Endothelial cell of umbilical vein (primary cell): ENCODE measurements at regions not wholly inside any gene's neighbourhood (a gene's known extent, or its start where the extent isn't known, plus 50 kb on each side); places are given as distances from the start of the nearest gene placed in this dataset.

Experiments used
- EZH2 ChIP-seq: IDR thresholded peaks from 2 replicates; pipeline ENCODE4 v1.6.1; 2012; ENCODE audit warnings: borderline replicate concordance, low read depth, mild to moderate bottlenecking, moderate library complexity, low read length, inconsistent platforms; ENCODE audit not compliant: severe bottlenecking
- FOS ChIP-seq: IDR thresholded peaks from 2 replicates; pipeline ENCODE4 v1.6.1; 2011; ENCODE audit warnings: mild to moderate bottlenecking, low read length, moderate library complexity, borderline replicate concordance; ENCODE audit not compliant: insufficient read depth
- MYC ChIP-seq: IDR thresholded peaks from one replicate; pipeline ENCODE4 v1.6.1; 2011; ENCODE audit warnings: mild to moderate bottlenecking, low read depth, low read length
- POLR2A ChIP-seq: IDR thresholded peaks from 2 replicates; pipeline ENCODE4 v1.6.1; 2012; ENCODE audit warnings: low read depth, mild to moderate bottlenecking, control low read depth, low read length
- POLR2AphosphoS5 ChIP-seq: IDR thresholded peaks from 2 replicates; pipeline ENCODE4 v1.6.1; 2012; ENCODE audit warnings: low read depth, mild to moderate bottlenecking, control low read depth, low read length, moderate library complexity; ENCODE audit not compliant: insufficient read depth
- TF ChIP-seq, protein P1 (sequence below), 2 donors: IDR thresholded peaks; 1 replicate in 1 of 2; 2 replicates in 1 of 2; pipeline ENCODE4 v1.5.1; 2011; ENCODE audit warnings: low read length in 2 of 2, mild to moderate bottlenecking in 2 of 2, moderate library complexity in 2 of 2, control low read depth in 1 of 2, inconsistent platforms in 1 of 2, low read depth in 1 of 2; ENCODE audit not compliant: insufficient read depth in 1 of 2; ENCODE audit errors: extremely low read depth in 1 of 2
- TF ChIP-seq, protein P2 (sequence below): IDR thresholded peaks from 2 replicates; pipeline ENCODE4 v1.6.1; 2011; ENCODE audit not compliant: insufficient read depth, insufficient read length

DNA sequence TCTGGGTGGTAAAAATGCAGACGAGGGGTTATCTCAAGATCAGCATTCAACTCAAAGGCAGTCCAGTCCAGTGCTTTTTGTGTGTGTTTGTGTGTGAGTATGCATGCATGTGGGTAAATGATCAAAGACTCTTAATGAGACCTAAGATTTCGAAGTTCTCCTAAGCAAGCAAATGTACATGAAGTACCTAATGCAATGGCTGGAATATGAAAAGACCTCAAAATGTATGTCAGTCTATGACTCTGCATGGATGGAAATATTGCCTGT, 151.0 kb upstream of the L3MBTL4 start:
- TF ChIP-seq, protein P1, sequence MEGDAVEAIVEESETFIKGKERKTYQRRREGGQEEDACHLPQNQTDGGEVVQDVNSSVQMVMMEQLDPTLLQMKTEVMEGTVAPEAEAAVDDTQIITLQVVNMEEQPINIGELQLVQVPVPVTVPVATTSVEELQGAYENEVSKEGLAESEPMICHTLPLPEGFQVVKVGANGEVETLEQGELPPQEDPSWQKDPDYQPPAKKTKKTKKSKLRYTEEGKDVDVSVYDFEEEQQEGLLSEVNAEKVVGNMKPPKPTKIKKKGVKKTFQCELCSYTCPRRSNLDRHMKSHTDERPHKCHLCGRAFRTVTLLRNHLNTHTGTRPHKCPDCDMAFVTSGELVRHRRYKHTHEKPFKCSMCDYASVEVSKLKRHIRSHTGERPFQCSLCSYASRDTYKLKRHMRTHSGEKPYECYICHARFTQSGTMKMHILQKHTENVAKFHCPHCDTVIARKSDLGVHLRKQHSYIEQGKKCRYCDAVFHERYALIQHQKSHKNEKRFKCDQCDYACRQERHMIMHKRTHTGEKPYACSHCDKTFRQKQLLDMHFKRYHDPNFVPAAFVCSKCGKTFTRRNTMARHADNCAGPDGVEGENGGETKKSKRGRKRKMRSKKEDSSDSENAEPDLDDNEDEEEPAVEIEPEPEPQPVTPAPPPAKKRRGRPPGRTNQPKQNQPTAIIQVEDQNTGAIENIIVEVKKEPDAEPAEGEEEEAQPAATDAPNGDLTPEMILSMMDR (IDR thresholded peaks at IDR 0.05; ENCODE audit: extremely low read depth in 1 of 2, insufficient read depth in 1 of 2, low read depth in 1 of 2, low read length in 2 of 2) = no peak
- TF ChIP-seq, protein P2, sequence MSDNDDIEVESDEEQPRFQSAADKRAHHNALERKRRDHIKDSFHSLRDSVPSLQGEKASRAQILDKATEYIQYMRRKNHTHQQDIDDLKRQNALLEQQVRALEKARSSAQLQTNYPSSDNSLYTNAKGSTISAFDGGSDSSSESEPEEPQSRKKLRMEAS = no peak
- no peak for TF ChIP-seq EZH2
- no peak for TF ChIP-seq FOS
- TF ChIP-seq POLR2AphosphoS5 = no peak
- no peak for TF ChIP-seq POLR2A
- TF ChIP-seq MYC = no peak
